ENCODE measurements at regions not wholly inside any gene's neighbourhood (a gene's known extent, or its start where the extent isn't known, plus 50 kb on each side); places are given as distances from the start of the nearest gene placed in this dataset.

DNA sequence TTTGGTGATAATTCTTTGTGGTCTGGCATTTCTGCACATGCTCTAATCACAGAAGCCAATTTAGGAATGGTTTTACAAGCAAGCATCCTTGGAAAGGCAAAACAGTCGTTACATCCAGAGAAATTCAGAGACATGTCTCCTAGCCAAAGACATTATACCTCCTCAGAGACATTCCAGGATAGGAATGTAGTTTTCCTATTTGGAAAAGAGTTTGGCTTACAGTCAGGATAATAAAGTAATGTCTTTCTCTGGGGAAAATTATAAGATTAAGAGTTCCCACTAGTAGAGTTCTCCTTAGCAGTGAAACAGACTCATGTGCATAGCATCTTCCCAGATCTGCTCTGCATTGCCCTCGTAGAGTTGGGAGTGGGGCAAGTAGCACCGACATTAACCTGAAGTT is 753.6 kb upstream of the TMEFF2 start:
- no peak overlapping the region for H3K4me3 ChIP-seq (replicated peaks in 1 of 3; ENCODE audit: insufficient read depth in 1 of 3, low read depth in 1 of 3, low read length in 3 of 3)
- intact Hi-C loops (cut with micrococcal nuclease) (no loop called here), dilution Hi-C loops (cut with MboI; ENCODE audit: extremely low pct_ligation_motif_present, low sequenced_read_pairs) (no loop called here)
- POLR2A ChIA-PET = no interaction called here
- CTCF ChIA-PET = no interaction called here
- DNase-seq (ENCODE audit: low read depth, low spot score) (no peak), FAIRE-seq (no peak)
- no peaks in the 10 kb centered on the region for H3K27me3 ChIP-seq (ENCODE audit: control insufficient read depth in 2 of 2, insufficient read depth in 2 of 2, low read length in 2 of 2)
- no peaks in the 10 kb centered on the region for H3K9me1 ChIP-seq (replicated peaks; ENCODE audit: control insufficient read depth, extremely low read depth, insufficient read depth, low read length)
- no peaks in the 10 kb centered on the region for H3K4me1 ChIP-seq (ENCODE audit: control insufficient read depth, extremely low read depth, insufficient read depth, low read length)
- no peaks in the 10 kb centered on the region for H3K79me2 ChIP-seq (ENCODE audit: control insufficient read depth, insufficient read depth, low read length)
- H3K9me3 ChIP-seq (replicated peaks; ENCODE audit: control insufficient read depth, insufficient read depth, low read length) = no peaks in the 10 kb centered on the region
- no peak overlapping the region for H3K27ac ChIP-seq (ENCODE audit: insufficient read depth, low read depth, low read length)
- BruUV-seq (replicated peaks) = no TSS peak
- H4K20me1 ChIP-seq (replicated peaks; ENCODE audit: control insufficient read depth, extremely low read depth, insufficient read depth, low read length) = no peaks in the 10 kb centered on the region
- no peak overlapping the region for H3K4me2 ChIP-seq (ENCODE audit: insufficient read depth, low read length)
- H3K36me3 ChIP-seq (ENCODE audit: control insufficient read depth in 2 of 2, extremely low read depth in 1 of 2, insufficient read depth in 2 of 2, low read length in 2 of 2) = no peaks in the 10 kb centered on the region
- no peak overlapping the region for H3K9ac ChIP-seq (replicated peaks; ENCODE audit: extremely low read depth, insufficient read depth, low read length)
- H2AFZ ChIP-seq (ENCODE audit: low read depth, low read length) = no peak overlapping the region
- TF ChIP-seq JUN (IDR thresholded peaks at IDR 0.05; ENCODE audit: borderline replicate concordance, insufficient read depth, insufficient read length, low read depth) = no peak
- TF ChIP-seq FOS (IDR thresholded peaks at IDR 0.05; ENCODE audit: borderline replicate concordance, insufficient read depth, low read length) = no peak
- no peak for TF ChIP-seq GATA2 (IDR thresholded peaks at IDR 0.05; ENCODE audit: insufficient read depth, insufficient read length, low read depth, low read length)
- no peak for TF ChIP-seq MYC (IDR thresholded peaks at IDR 0.05; ENCODE audit: low read depth, low read length)
- TF ChIP-seq CTCF (IDR thresholded peaks at IDR 0.05; ENCODE audit: extremely low read depth in 1 of 2, insufficient read depth in 1 of 2, low read depth in 1 of 2, low read length in 2 of 2) = no peak
- TF ChIP-seq POLR2AphosphoS5 (IDR thresholded peaks at IDR 0.05; ENCODE audit: insufficient read depth, low read depth, low read length) = no peak
- TF ChIP-seq, protein P1, sequence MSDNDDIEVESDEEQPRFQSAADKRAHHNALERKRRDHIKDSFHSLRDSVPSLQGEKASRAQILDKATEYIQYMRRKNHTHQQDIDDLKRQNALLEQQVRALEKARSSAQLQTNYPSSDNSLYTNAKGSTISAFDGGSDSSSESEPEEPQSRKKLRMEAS (IDR thresholded peaks at IDR 0.05; ENCODE audit: insufficient read depth, insufficient read length) = no peak
- no peak for TF ChIP-seq EZH2 (IDR thresholded peaks at IDR 0.05; ENCODE audit: borderline replicate concordance, low read depth, low read length, severe bottlenecking)
- TF ChIP-seq POLR2A (IDR thresholded peaks at IDR 0.05; ENCODE audit: low read depth, low read length) = no peak

Measured in endothelial cell of umbilical vein (primary cell).